ENCODE measurements at regions not wholly inside any gene's neighbourhood (a gene's known extent, or its start where the extent isn't known, plus 50 kb on each side); places are given as distances from the start of the nearest gene placed in this dataset.

DNA sequence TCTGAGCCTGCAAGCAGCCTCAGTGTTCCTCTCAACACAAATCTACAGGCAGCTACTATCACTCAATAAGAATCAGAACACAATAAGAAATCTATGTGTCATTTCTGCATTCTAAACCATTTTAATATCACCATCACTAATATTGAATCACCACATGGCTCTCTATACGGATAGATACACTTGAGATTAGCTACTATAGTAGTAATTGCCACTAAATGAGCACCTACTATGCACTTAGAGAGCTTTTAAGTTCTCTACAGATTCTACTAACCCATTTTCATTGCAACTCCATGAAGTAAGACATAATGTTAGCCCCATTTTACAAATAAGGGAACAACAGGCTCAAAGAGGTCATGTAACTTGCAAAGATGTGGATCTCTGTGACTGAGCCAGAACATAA, 132.8 kb upstream of the DYNLRB2 start:
- TF ChIP-seq, protein P1, sequence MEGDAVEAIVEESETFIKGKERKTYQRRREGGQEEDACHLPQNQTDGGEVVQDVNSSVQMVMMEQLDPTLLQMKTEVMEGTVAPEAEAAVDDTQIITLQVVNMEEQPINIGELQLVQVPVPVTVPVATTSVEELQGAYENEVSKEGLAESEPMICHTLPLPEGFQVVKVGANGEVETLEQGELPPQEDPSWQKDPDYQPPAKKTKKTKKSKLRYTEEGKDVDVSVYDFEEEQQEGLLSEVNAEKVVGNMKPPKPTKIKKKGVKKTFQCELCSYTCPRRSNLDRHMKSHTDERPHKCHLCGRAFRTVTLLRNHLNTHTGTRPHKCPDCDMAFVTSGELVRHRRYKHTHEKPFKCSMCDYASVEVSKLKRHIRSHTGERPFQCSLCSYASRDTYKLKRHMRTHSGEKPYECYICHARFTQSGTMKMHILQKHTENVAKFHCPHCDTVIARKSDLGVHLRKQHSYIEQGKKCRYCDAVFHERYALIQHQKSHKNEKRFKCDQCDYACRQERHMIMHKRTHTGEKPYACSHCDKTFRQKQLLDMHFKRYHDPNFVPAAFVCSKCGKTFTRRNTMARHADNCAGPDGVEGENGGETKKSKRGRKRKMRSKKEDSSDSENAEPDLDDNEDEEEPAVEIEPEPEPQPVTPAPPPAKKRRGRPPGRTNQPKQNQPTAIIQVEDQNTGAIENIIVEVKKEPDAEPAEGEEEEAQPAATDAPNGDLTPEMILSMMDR (IDR thresholded peaks at IDR 0.05): no peak
- no peak for TF ChIP-seq POLR2AphosphoS5 (IDR thresholded peaks at IDR 0.05)
- TF ChIP-seq POLR2A (IDR thresholded peaks at IDR 0.05): no peak
